GM12864 (cell line): ENCODE measurements at regions not wholly inside any gene's neighbourhood (a gene's known extent, or its start where the extent isn't known, plus 50 kb on each side); places are given as distances from the start of the nearest gene placed in this dataset.

Source experiments
- DNase-seq: peaks from one replicate; pipeline ENCODE4 v3.0.0-alpha.2; 2011; ENCODE audit warnings: low read depth
- H3K4me3 ChIP-seq: 2 replicates; pipeline ENCODE4 v1.5.1; 2011; ENCODE audit warnings: mild to moderate bottlenecking, low read depth, low read length, control low read depth
- TF ChIP-seq, protein P1 (sequence below): IDR thresholded peaks from 2 replicates; pipeline ENCODE4 v1.5.1; 2011; ENCODE audit warnings: low read depth, mild to moderate bottlenecking, moderate library complexity, low read length, control low read depth, inconsistent platforms; ENCODE audit errors: missing control alignments

DNA sequence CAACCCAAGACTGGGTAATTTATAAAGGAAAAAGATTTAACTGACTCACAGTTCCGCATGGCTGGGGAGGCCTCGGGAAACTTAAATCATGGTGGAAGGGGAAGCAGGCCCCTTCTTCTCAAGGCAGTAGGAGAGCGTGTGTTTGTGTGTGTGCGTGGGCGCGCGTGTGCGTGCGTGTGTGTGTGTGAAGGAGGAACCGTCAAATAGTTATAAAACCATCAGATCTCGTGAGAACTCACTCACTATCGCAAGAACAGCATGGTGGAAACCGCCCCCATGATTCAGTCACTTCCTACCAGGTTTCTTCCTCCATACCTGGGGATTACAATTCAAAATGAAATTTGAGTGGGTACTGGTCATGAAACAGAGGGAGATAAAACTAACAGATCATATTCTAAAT is 220.1 kb upstream of the EYS start:
- no peak for DNase-seq
- TF ChIP-seq, protein P1, sequence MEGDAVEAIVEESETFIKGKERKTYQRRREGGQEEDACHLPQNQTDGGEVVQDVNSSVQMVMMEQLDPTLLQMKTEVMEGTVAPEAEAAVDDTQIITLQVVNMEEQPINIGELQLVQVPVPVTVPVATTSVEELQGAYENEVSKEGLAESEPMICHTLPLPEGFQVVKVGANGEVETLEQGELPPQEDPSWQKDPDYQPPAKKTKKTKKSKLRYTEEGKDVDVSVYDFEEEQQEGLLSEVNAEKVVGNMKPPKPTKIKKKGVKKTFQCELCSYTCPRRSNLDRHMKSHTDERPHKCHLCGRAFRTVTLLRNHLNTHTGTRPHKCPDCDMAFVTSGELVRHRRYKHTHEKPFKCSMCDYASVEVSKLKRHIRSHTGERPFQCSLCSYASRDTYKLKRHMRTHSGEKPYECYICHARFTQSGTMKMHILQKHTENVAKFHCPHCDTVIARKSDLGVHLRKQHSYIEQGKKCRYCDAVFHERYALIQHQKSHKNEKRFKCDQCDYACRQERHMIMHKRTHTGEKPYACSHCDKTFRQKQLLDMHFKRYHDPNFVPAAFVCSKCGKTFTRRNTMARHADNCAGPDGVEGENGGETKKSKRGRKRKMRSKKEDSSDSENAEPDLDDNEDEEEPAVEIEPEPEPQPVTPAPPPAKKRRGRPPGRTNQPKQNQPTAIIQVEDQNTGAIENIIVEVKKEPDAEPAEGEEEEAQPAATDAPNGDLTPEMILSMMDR = no peak
- H3K4me3 ChIP-seq = no peak overlapping the region

DNA sequence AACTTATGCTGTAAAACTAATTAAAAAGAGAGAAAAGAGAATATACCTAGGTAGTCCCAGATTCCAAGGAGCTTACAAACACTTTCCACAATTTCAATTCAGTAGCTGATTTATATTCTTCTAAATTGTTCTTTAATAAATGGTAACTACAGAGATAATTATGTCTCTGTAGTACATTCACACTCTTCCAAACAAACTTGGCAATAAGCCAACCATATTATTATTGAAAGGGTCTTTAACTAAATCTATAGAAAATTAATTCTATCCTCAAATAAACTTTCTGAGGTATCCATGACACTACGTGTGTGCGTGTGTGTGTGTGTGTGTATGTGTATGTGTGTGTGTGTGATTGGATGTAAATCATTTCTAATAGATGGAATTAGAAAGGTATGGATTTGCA is 217.4 kb upstream of the EYS start:
- DNase-seq = no peak
- TF ChIP-seq, protein P1 = no peak
- no peak overlapping the region for H3K4me3 ChIP-seq

DNA sequence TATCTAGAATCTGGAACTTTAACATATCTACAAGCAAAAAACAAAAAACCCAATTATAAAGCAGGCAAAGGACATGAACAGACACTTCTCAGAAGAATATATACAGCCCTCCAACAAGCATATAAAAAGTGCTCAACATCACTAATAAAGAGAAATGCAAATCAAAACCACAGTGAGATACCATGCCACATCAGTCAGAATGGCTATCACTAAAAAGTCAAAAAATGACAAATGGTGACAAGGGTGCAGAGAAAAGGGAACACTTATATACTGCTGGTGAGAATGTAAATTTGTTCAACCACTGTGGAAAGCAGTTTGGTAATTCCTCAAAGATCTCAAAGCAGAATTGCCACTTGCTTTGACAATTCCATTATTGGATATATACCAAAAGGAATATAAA is 215.0 kb upstream of the EYS start:
- H3K4me3 ChIP-seq = no peak overlapping the region
- TF ChIP-seq, protein P1 = no peak
- no peak for DNase-seq

DNA sequence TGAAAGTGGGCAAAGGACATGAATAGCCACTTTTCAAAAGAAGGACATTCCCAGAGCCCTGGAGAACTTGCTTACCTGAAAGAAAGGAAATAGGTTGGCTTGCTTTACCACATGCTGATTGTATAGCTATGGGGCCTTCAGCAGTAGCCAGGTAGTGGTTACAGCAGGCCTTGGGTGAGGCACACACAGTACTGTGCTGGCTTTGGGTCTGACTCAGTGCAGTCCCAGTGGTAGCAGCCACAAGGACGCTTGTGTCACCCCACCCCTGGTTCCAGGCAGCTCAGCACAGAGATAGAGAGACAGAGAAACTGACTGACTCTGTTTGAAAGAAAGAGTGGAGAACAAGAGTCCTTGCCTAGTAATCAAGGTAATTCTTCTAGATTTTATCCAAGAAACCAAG is 201.0 kb upstream of the EYS start:
- no peak overlapping the region for H3K4me3 ChIP-seq
- DNase-seq = no peak
- TF ChIP-seq, protein P1 = no peak

DNA sequence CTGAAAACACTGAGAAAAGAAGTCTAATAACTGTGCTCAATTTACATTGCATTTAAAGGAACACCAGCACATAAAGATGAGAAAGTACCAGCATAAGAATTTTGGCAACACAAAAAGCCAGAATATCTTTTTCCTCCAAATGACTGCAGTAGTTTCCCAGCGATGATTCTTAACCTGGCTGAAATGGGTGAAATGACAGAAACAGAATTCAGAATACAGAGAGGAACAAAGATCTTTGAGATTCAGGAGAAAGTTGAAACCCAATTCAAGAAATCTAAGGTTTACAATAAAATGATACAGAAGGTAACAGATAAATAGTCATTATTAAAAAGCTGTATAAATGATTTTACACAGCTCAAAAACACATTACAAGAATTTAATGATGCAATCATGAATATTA is 197.0 kb upstream of the EYS start:
- no peak overlapping the region for H3K4me3 ChIP-seq
- DNase-seq = no peak
- TF ChIP-seq, protein P1 = no peak

DNA sequence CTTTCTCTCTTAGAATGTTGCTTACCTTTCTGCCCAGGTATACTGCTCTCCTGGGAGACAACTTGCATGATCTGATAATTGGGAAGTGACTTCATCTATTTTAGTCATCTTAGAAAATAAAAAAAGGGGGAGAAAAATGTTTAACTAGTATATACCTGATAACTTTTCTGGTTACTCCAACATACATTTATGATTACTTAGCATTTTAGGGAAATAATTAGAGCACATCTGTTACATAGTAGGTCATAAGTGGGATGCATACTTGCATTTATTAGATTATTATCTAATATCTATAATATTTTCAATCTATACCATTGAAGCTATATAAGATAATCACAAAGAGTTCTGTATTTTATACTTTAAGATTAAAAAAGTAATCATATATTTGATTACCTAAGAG is 193.9 kb upstream of the EYS start:
- TF ChIP-seq, protein P1 = no peak
- no peak for DNase-seq
- no peak overlapping the region for H3K4me3 ChIP-seq

DNA sequence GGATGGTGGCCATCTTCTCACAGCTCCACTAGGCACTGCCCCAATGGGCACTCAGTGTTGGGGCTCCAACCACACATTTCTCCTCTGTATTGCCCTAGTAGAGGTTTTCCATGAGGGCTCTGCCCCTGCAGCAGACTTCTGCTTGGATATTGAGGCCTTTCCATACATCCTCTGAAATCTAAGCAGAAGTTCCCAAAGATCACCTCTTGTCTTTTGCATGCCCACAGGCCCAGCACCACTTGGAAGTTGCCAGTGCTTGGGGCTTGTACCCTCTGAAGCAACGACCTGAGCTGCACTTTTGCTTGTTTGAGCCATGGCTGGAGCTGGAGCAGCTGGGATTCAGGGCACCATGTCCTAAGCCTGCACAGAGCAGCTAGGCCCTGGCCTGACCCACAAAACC is 189.1 kb upstream of the EYS start:
- TF ChIP-seq, protein P1 = no peak
- no peak for DNase-seq
- H3K4me3 ChIP-seq = no peak overlapping the region
